ENCODE measurements at regions not wholly inside any gene's neighbourhood (a gene's known extent, or its start where the extent isn't known, plus 50 kb on each side); places are given as distances from the start of the nearest gene placed in this dataset.

DNA sequence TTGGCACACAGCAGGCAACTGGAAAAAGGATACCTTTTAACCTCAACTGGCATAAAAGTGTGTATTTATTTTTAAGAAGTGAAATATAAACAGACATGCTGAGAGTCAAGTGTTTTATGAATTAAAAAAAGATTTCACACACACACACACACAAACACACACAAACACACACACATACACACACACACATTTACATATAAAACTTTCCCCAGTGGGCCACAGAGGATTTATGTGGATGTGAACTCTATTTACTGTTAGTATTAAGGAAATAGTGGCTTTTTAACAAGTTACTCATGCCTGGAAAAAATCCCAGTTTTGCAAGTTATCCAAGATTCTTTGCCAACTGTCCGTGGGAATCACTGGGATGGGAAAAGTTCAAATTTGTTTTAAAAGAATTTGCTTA lies 725.9 kb upstream of the NR2F2 start:
- TF ChIP-seq POLR2A (IDR thresholded peaks at IDR 0.05) = no peak
- TF ChIP-seq, protein P1, sequence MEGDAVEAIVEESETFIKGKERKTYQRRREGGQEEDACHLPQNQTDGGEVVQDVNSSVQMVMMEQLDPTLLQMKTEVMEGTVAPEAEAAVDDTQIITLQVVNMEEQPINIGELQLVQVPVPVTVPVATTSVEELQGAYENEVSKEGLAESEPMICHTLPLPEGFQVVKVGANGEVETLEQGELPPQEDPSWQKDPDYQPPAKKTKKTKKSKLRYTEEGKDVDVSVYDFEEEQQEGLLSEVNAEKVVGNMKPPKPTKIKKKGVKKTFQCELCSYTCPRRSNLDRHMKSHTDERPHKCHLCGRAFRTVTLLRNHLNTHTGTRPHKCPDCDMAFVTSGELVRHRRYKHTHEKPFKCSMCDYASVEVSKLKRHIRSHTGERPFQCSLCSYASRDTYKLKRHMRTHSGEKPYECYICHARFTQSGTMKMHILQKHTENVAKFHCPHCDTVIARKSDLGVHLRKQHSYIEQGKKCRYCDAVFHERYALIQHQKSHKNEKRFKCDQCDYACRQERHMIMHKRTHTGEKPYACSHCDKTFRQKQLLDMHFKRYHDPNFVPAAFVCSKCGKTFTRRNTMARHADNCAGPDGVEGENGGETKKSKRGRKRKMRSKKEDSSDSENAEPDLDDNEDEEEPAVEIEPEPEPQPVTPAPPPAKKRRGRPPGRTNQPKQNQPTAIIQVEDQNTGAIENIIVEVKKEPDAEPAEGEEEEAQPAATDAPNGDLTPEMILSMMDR (IDR thresholded peaks at IDR 0.05) = no peak
- no peak for TF ChIP-seq POLR2AphosphoS5 (IDR thresholded peaks at IDR 0.05)
- no peak for TF ChIP-seq EP300 (IDR thresholded peaks at IDR 0.05)

Data from suprapubic skin (tissue), 4 donors.